Medulla oblongata (tissue), 1 donor: ENCODE measurements at regions not wholly inside any gene's neighbourhood (a gene's known extent, or its start where the extent isn't known, plus 50 kb on each side); places are given as distances from the start of the nearest gene placed in this dataset.

Experiments used
- DNase-seq: peaks from one replicate; pipeline ENCODE4 v3.0.0-alpha.2; 2015; ENCODE audit errors: extremely low spot score

- DNase-seq = no peak
Observed at GRCh38 chr5:33287242-33287641, 153.5 kb upstream of the TARS1 start.

GRCh38 chr5:33291216-33292000, 149.4 kb upstream of the TARS1 start:
- no peak for DNase-seq

- DNase-seq = no peak
Observed at GRCh38 chr5:33297760-33298216, 143.0 kb upstream of the TARS1 start.

GRCh38 chr5:33299621-33300208, 141.1 kb upstream of the TARS1 start:
- peak; percentile 66 for DNase-seq

- DNase-seq = peak; percentile 63
Observed at GRCh38 chr5:33300209-33300742, 140.5 kb upstream of the TARS1 start.

GRCh38 chr5:33303579-33304095, 137.1 kb upstream of the TARS1 start:
- DNase-seq = no peak

GRCh38 chr5:33304601-33305000, 136.2 kb upstream of the TARS1 start:
- DNase-seq = no peak

GRCh38 chr5:33305572-33305971, 135.2 kb upstream of the TARS1 start:
- DNase-seq = no peak

- DNase-seq = no peak
Observed at GRCh38 chr5:33306758-33307157, 134.0 kb upstream of the TARS1 start.

- no peak for DNase-seq
Observed at GRCh38 chr5:33308586-33308985, 132.2 kb upstream of the TARS1 start.

- DNase-seq = no peak
Observed at GRCh38 chr5:33309068-33309467, 131.7 kb upstream of the TARS1 start.

GRCh38 chr5:33309536-33310345, 131.0 kb upstream of the TARS1 start:
- DNase-seq = no peak

- DNase-seq = no peak
Observed at GRCh38 chr5:33310451-33310850, 130.3 kb upstream of the TARS1 start.

GRCh38 chr5:33311893-33312292, 128.9 kb upstream of the TARS1 start:
- DNase-seq = no peak

GRCh38 chr5:33312571-33313549, 127.9 kb upstream of the TARS1 start:
- DNase-seq = no peak

GRCh38 chr5:33315189-33315588, 125.6 kb upstream of the TARS1 start:
- DNase-seq = no peak

- DNase-seq = no peak
Observed at GRCh38 chr5:33316773-33317172, 124.0 kb upstream of the TARS1 start.

- DNase-seq = no peak
Observed at GRCh38 chr5:33317271-33317670, 123.5 kb upstream of the TARS1 start.

- no peak for DNase-seq
Observed at GRCh38 chr5:33319151-33319550, 121.6 kb upstream of the TARS1 start.

GRCh38 chr5:33319841-33320240, 120.9 kb upstream of the TARS1 start:
- DNase-seq = no peak

- no peak for DNase-seq
Observed at GRCh38 chr5:33321026-33321425, 119.7 kb upstream of the TARS1 start.
